HL-60 (cell line): ENCODE measurements at regions not wholly inside any gene's neighbourhood (a gene's known extent, or its start where the extent isn't known, plus 50 kb on each side); places are given as distances from the start of the nearest gene placed in this dataset.

Experiments
- DNase-seq, 2 experiments: peaks; one replicate each; pipeline ENCODE4 v3.0.0-alpha.2; 2010 to 2020; ENCODE audit warnings: low read depth in 1 of 2, low spot score in 1 of 2
- H3K27ac ChIP-seq: fragments of 250-450 bp; sonication (Bioruptor Pico); replicated peaks from 2 replicates; pipeline ENCODE4 v1.5.1; 2020; ENCODE audit warnings: mild to moderate bottlenecking, moderate library complexity
- H3K27me3 ChIP-seq: fragments of 250-450 bp; sonication (Bioruptor Pico); 2 replicates; pipeline ENCODE4 v1.5.1; 2021; ENCODE audit warnings: mild to moderate bottlenecking, moderate library complexity; ENCODE audit not compliant: insufficient read depth, poor library complexity, severe bottlenecking
- H3K4me3 ChIP-seq: replicated peaks from 2 replicates; pipeline ENCODE4 v1.5.1; 2011; ENCODE audit warnings: mild to moderate bottlenecking, control low read depth, low read length; ENCODE audit not compliant: insufficient read depth
- GABPA ChIP-seq: IDR thresholded peaks from 2 replicates; pipeline ENCODE4 v1.6.1; 2012; ENCODE audit warnings: low read depth
- POLR2AphosphoS5 ChIP-seq: IDR thresholded peaks from 2 replicates; pipeline ENCODE4 v1.6.1; 2012; ENCODE audit warnings: low read depth
- SPI1 ChIP-seq: IDR thresholded peaks from 2 replicates; pipeline ENCODE4 v1.6.1; 2012; ENCODE audit warnings: low read depth, mild to moderate bottlenecking, borderline replicate concordance
- TF ChIP-seq, protein P1 (sequence below): IDR thresholded peaks from 2 replicates; pipeline ENCODE4 v1.6.1; 2012; ENCODE audit warnings: low read depth; ENCODE audit not compliant: insufficient replicate concordance
- TF ChIP-seq, protein P2 (sequence below): IDR thresholded peaks from one replicate; pipeline ENCODE4 v1.5.1; 2011; ENCODE audit warnings: low read length, control low read depth, inconsistent platforms; ENCODE audit not compliant: insufficient read depth

DNA sequence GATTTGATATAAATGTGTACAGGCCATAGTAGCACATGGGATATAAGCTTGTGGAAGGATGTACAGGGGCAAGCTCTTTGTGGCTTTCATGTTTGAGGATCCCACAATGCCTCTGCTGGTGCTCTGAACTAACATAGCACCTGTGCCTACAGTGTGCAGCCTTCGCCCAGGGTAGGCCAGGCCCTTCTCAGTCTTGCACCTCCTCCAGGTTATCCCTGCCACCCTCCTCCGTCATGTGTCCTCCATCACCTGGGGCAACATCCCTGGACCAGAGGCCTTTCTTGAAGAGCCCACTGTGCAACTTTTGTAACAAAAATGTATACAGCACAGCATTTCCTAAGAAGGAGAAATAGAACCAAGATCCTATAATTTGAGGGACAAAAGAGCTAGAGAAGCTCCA is 306.8 kb downstream of the IRS2 start:
- no peaks in the 10 kb centered on the region for H3K27me3 ChIP-seq
- TF ChIP-seq, protein P1, sequence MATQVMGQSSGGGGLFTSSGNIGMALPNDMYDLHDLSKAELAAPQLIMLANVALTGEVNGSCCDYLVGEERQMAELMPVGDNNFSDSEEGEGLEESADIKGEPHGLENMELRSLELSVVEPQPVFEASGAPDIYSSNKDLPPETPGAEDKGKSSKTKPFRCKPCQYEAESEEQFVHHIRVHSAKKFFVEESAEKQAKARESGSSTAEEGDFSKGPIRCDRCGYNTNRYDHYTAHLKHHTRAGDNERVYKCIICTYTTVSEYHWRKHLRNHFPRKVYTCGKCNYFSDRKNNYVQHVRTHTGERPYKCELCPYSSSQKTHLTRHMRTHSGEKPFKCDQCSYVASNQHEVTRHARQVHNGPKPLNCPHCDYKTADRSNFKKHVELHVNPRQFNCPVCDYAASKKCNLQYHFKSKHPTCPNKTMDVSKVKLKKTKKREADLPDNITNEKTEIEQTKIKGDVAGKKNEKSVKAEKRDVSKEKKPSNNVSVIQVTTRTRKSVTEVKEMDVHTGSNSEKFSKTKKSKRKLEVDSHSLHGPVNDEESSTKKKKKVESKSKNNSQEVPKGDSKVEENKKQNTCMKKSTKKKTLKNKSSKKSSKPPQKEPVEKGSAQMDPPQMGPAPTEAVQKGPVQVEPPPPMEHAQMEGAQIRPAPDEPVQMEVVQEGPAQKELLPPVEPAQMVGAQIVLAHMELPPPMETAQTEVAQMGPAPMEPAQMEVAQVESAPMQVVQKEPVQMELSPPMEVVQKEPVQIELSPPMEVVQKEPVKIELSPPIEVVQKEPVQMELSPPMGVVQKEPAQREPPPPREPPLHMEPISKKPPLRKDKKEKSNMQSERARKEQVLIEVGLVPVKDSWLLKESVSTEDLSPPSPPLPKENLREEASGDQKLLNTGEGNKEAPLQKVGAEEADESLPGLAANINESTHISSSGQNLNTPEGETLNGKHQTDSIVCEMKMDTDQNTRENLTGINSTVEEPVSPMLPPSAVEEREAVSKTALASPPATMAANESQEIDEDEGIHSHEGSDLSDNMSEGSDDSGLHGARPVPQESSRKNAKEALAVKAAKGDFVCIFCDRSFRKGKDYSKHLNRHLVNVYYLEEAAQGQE = no peak
- TF ChIP-seq GABPA (no peak), SPI1 (no peak)
- TF ChIP-seq, protein P2, sequence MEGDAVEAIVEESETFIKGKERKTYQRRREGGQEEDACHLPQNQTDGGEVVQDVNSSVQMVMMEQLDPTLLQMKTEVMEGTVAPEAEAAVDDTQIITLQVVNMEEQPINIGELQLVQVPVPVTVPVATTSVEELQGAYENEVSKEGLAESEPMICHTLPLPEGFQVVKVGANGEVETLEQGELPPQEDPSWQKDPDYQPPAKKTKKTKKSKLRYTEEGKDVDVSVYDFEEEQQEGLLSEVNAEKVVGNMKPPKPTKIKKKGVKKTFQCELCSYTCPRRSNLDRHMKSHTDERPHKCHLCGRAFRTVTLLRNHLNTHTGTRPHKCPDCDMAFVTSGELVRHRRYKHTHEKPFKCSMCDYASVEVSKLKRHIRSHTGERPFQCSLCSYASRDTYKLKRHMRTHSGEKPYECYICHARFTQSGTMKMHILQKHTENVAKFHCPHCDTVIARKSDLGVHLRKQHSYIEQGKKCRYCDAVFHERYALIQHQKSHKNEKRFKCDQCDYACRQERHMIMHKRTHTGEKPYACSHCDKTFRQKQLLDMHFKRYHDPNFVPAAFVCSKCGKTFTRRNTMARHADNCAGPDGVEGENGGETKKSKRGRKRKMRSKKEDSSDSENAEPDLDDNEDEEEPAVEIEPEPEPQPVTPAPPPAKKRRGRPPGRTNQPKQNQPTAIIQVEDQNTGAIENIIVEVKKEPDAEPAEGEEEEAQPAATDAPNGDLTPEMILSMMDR = no peak
- no peak for DNase-seq
- no peak overlapping the region for H3K4me3 ChIP-seq
- H3K27ac ChIP-seq = no peak overlapping the region

DNA sequence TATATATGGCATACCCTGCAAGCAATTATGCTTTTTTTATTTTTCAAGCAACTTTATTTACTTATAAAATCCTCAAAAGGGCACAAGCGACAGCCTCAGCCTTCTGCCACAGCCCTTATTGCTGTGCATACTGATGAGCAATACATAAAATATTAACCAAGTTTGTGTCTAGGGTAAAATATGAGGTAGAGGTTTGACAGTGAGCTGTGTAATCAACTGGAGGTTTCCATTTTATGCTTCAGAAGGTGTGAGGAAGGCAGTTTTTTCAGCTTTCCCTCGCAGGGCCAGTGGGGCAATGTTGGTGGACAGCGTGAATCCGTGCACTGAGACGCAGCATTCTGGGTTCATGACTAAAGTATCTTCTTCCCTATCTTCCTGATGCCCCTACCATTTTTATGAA is 310.4 kb downstream of the IRS2 start:
- no peak overlapping the region for H3K4me3 ChIP-seq
- no peaks in the 10 kb centered on the region for H3K27me3 ChIP-seq
- DNase-seq = no peak
- H3K27ac ChIP-seq = no peak overlapping the region
- TF ChIP-seq, protein P2 = no peak
- no peak for TF ChIP-seq SPI1
- TF ChIP-seq GABPA = no peak
- TF ChIP-seq, protein P1 = no peak
- no peak for TF ChIP-seq POLR2AphosphoS5

DNA sequence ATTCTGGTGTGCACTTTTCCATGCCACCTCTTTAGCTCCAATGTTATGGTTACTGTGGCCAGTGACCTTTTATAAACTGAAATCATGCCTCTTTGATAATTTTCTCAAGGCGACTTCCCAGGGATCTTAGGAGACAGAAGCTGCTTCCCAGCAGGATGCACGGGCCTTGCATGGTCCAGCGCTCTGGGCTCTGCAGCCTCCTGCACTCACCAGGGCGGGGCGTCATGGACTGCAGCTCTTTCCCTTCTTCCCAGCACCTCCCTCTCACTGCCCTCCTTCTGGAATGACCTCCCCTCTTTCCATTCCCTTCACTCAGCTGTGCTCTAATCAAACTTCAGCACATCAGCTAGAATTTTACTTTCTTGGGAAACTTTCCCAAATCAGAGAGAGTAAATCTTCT is 318.3 kb downstream of the IRS2 start:
- H3K27me3 ChIP-seq = no peaks in the 10 kb centered on the region
- no peak overlapping the region for H3K27ac ChIP-seq
- H3K4me3 ChIP-seq = no peak overlapping the region
- DNase-seq = no peak
- TF ChIP-seq, protein P2 = no peak
- TF ChIP-seq SPI1 (no peak), GABPA (no peak), POLR2AphosphoS5 (no peak)
- TF ChIP-seq, protein P1 = no peak
